Liver (tissue), 8 donors: ENCODE measurements at regions not wholly inside any gene's neighbourhood (a gene's known extent, or its start where the extent isn't known, plus 50 kb on each side); places are given as distances from the start of the nearest gene placed in this dataset.

Experiments used
- DNase-seq: peaks from one replicate; pipeline ENCODE4 v3.0.0-alpha.2; 2017; ENCODE audit warnings: low spot score
- H3K27ac ChIP-seq, 2 donors: one replicate each; pipeline ENCODE4 v1.7.0; 2013; ENCODE audit warnings: inconsistent platforms in 2 of 2, low read length in 2 of 2, control low read depth in 1 of 2, low read depth in 1 of 2, mild to moderate bottlenecking in 1 of 2
- H3K27me3 ChIP-seq, 4 donors: one replicate each; pipeline versions ENCODE4 v1.6.1 to v1.7.0; 2013; ENCODE audit warnings: low read length in 3 of 4, inconsistent platforms in 1 of 4, mild to moderate bottlenecking in 1 of 4, moderate library complexity in 1 of 4; ENCODE audit not compliant: control insufficient read depth in 4 of 4, insufficient read depth in 4 of 4
- H3K36me3 ChIP-seq, 4 donors: one replicate each; pipeline versions ENCODE4 v1.6.1 to v1.7.0; 2013; ENCODE audit warnings: low read length in 3 of 4, mild to moderate bottlenecking in 3 of 4, low read depth in 1 of 4, moderate library complexity in 1 of 4; ENCODE audit not compliant: control insufficient read depth in 4 of 4, insufficient read depth in 3 of 4
- H3K4me1 ChIP-seq, 4 donors: one replicate each; pipeline versions ENCODE4 v1.6.1 to v1.7.0; 2013; ENCODE audit warnings: low read length in 3 of 4, mild to moderate bottlenecking in 3 of 4, moderate library complexity in 1 of 4; ENCODE audit not compliant: control insufficient read depth in 4 of 4, insufficient read depth in 4 of 4
- H3K4me3 ChIP-seq, 3 donors: one replicate each; pipeline versions ENCODE4 v1.6.1 to v1.7.0; 2013; ENCODE audit warnings: low read length in 3 of 3, control low read depth in 1 of 3, low read depth in 1 of 3, mild to moderate bottlenecking in 1 of 3
- H3K9ac ChIP-seq, 2 donors: one replicate each; pipeline ENCODE4 v1.7.0; 2013; ENCODE audit warnings: low read length in 2 of 2, mild to moderate bottlenecking in 2 of 2, moderate library complexity in 2 of 2, control low read depth in 1 of 2, low read depth in 1 of 2
- H3K9me3 ChIP-seq, 4 donors: one replicate each; pipeline versions ENCODE4 v1.6.1 to v1.7.0; 2013; ENCODE audit warnings: low read length in 3 of 4; ENCODE audit not compliant: control insufficient read depth in 4 of 4
- EGR1 ChIP-seq, 2 donors: IDR thresholded peaks; 2 replicates each; pipeline ENCODE4 v1.6.1; 2016 to 2018; ENCODE audit warnings: antibody characterized with exemption in 2 of 2, low read depth in 2 of 2
- FOXA1 ChIP-seq: IDR thresholded peaks from 2 replicates; pipeline ENCODE4 v1.6.1; 2016; ENCODE audit warnings: antibody characterized with exemption
- FOXA2 ChIP-seq: IDR thresholded peaks from 2 replicates; pipeline ENCODE4 v1.6.1; 2016; ENCODE audit warnings: antibody characterized with exemption
- GABPA ChIP-seq, 2 donors: IDR thresholded peaks in 1 of 2; conservative IDR thresholded peaks in 1 of 2; 2 replicates each; pipeline ENCODE4 v1.6.1; 2016; ENCODE audit warnings: antibody characterized with exemption in 2 of 2, mild to moderate bottlenecking in 1 of 2, moderate library complexity in 1 of 2
- HNF4A ChIP-seq, 2 donors: conservative IDR thresholded peaks; 2 replicates each; pipeline ENCODE4 v1.6.1; 2016; ENCODE audit warnings: antibody characterized with exemption in 2 of 2, mild to moderate bottlenecking in 2 of 2
- HNF4G ChIP-seq: IDR thresholded peaks from 2 replicates; pipeline ENCODE4 v1.6.1; 2016; ENCODE audit warnings: antibody characterized with exemption
- JUND ChIP-seq, 2 donors: IDR thresholded peaks; 2 replicates each; pipeline ENCODE4 v1.6.1; 2016; ENCODE audit warnings: antibody characterized with exemption in 2 of 2
- NR2F2 ChIP-seq: IDR thresholded peaks from 2 replicates; pipeline ENCODE4 v1.6.1; 2016; ENCODE audit warnings: antibody characterized with exemption
- RAD21 ChIP-seq, 2 donors: IDR thresholded peaks; 2 replicates each; pipeline ENCODE4 v1.6.1; 2016; ENCODE audit warnings: antibody characterized with exemption in 2 of 2, mild to moderate bottlenecking in 2 of 2
- REST ChIP-seq: IDR thresholded peaks from 2 replicates; pipeline ENCODE4 v1.6.1; 2016; ENCODE audit warnings: antibody characterized with exemption, mild to moderate bottlenecking
- RXRA ChIP-seq, 2 donors: IDR thresholded peaks; 2 replicates each; pipeline ENCODE4 v1.6.1; 2017 to 2018; ENCODE audit warnings: antibody characterized with exemption in 2 of 2, mild to moderate bottlenecking in 1 of 2
- SP1 ChIP-seq: IDR thresholded peaks from 2 replicates; pipeline ENCODE4 v1.6.1; 2018; ENCODE audit warnings: antibody characterized with exemption, mild to moderate bottlenecking
- TAF1 ChIP-seq: conservative IDR thresholded peaks from 2 replicates; pipeline ENCODE4 v1.6.1; 2016; ENCODE audit warnings: antibody characterized with exemption, mild to moderate bottlenecking
- YY1 ChIP-seq: IDR thresholded peaks from 2 replicates; pipeline ENCODE4 v1.6.1; 2016; ENCODE audit warnings: antibody characterized with exemption, mild to moderate bottlenecking
- ZBTB33 ChIP-seq: IDR thresholded peaks from 2 replicates; pipeline ENCODE4 v1.6.1; 2016; ENCODE audit warnings: antibody characterized with exemption
- WGBS: extraction: QIAGEN DNeasy Blood & Tissue Kit; methylation state at CpG from one replicate; pipeline ENCODE4 v1.1.7; 2013; 5-methylcytosine and 5-hydroxymethylcytosine counted together
- TF ChIP-seq, protein P1 (sequence below): IDR thresholded peaks from 2 replicates; pipeline ENCODE4 v1.6.1; 2016; ENCODE audit warnings: antibody characterized with exemption
- TF ChIP-seq, protein P2 (sequence below): fragments of 150-350 bp; IDR thresholded peaks from 2 replicates; pipeline ENCODE4 v1.5.1; 2017; ENCODE audit warnings: improper control_type of control experiment, low read depth, low read length; ENCODE audit not compliant: missing input control
- TF ChIP-seq, protein P3 (sequence below): IDR thresholded peaks from 2 replicates; pipeline ENCODE4 v1.6.1; 2016; ENCODE audit warnings: antibody characterized with exemption
- donor health status: healthy.
- donor health status: healthy.
- donor health status: healthy.
- donor health status: healthy.
- donor health status: healthy.

DNA sequence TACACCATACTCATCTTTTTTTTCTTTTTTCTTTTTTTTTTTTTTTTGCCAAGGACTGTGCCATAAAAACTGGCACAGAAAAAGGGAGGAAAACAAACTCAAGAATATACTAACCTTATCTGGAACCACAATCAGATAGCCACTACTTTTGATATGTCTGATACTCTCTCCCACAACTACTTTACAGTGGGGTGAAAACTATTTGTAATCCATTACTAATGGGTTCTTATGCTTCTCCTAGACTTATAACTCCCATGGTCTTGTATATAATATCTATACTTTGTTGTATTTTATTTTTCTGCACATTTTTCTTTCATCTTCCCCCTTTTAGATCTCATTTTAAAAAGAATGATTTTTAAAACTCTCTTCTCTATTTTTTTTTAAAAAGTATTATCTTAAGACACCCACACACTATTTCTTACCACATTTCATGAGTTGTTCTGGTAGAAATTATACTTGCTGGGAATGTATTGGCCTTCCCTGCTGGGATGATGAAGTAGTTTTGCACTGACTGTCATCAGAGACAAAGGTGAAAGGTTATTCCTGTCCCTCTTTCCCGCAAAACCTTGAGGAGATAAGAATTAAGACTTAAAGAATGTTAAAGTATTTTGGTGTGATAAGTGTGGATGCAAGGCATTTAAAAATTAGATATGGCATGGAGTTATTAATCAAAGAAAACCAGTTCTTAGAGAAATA lies 146.7 kb upstream of the KLF12 start:
- no peaks in the 10 kb centered on the region for H3K27me3 ChIP-seq
- H3K4me1 ChIP-seq: no peaks in the 10 kb centered on the region
- H3K27ac ChIP-seq: no peak overlapping the region
- no peak overlapping the region for H3K9ac ChIP-seq
- WGBS: 83% methylated on average over 1 of the region's 1 CpG
- no peak for DNase-seq
- TF ChIP-seq RAD21 (IDR thresholded peaks at IDR 0.05): no peak
- TF ChIP-seq SP1: no peak
- TF ChIP-seq, protein P1, sequence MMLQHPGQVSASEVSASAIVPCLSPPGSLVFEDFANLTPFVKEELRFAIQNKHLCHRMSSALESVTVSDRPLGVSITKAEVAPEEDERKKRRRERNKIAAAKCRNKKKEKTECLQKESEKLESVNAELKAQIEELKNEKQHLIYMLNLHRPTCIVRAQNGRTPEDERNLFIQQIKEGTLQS: no peak
- TF ChIP-seq TAF1: no peak
- TF ChIP-seq EGR1 (IDR thresholded peaks at IDR 0.05; ENCODE audit: low read depth in 2 of 2): no peak
- no peak for TF ChIP-seq HNF4A (conservative IDR thresholded peaks at IDR 0.05)
- TF ChIP-seq ZBTB33: no peak
- TF ChIP-seq YY1: no peak
- TF ChIP-seq, protein P2, sequence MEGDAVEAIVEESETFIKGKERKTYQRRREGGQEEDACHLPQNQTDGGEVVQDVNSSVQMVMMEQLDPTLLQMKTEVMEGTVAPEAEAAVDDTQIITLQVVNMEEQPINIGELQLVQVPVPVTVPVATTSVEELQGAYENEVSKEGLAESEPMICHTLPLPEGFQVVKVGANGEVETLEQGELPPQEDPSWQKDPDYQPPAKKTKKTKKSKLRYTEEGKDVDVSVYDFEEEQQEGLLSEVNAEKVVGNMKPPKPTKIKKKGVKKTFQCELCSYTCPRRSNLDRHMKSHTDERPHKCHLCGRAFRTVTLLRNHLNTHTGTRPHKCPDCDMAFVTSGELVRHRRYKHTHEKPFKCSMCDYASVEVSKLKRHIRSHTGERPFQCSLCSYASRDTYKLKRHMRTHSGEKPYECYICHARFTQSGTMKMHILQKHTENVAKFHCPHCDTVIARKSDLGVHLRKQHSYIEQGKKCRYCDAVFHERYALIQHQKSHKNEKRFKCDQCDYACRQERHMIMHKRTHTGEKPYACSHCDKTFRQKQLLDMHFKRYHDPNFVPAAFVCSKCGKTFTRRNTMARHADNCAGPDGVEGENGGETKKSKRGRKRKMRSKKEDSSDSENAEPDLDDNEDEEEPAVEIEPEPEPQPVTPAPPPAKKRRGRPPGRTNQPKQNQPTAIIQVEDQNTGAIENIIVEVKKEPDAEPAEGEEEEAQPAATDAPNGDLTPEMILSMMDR: no peak
- no peak for TF ChIP-seq GABPA (IDR thresholded peaks at IDR 0.05 in 1 of 2, conservative IDR thresholded peaks at IDR 0.05 in 1 of 2)
- TF ChIP-seq, protein P3, sequence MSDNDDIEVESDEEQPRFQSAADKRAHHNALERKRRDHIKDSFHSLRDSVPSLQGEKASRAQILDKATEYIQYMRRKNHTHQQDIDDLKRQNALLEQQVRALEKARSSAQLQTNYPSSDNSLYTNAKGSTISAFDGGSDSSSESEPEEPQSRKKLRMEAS: no peak
- no peak for TF ChIP-seq RXRA (IDR thresholded peaks at IDR 0.05)
- TF ChIP-seq REST: no peak
- no peak for TF ChIP-seq NR2F2
- TF ChIP-seq FOXA2: no peak
- TF ChIP-seq HNF4G: no peak
- TF ChIP-seq JUND (IDR thresholded peaks at IDR 0.05): no peak
- no peak for TF ChIP-seq FOXA1
- no peak overlapping the region for H3K4me3 ChIP-seq
- H3K9me3 ChIP-seq: no peaks in the 10 kb centered on the region
- no peaks in the 10 kb centered on the region for H3K36me3 ChIP-seq
